Activated T-helper 1 cell treated with anti-CD3 and anti-CD28 coated beads, Interleukin-12 subunit alpha, Interleukin-12 subunit beta, Interleukin-2, Interleukin-4 antibody, amounts not matched to agents 30 ng/mL and 10 ng/mL and 1 ng/mL, durations not matched to agents 14 hours and 24 hours and 36 hours (primary cell): ENCODE measurements at regions not wholly inside any gene's neighbourhood (a gene's known extent, or its start where the extent isn't known, plus 50 kb on each side); places are given as distances from the start of the nearest gene placed in this dataset.
"Not testable (repeated sequence)": the region's sequence is repeated elsewhere in the genome, so short reads cannot be mapped to it uniquely, and the experiment has no call there.

Experiments used
- DNase-seq: peaks from one replicate; pipeline ENCODE4 v3.0.0; 2021; ENCODE audit warnings: low spot score
- H3K27ac Mint-ChIP-seq: one replicate; pipeline ENCODE4 v1.8.0; 2021; ENCODE audit warnings: mild to moderate bottlenecking, mixed read lengths
- H3K27me3 Mint-ChIP-seq: one replicate; pipeline ENCODE4 v1.8.0; 2022; ENCODE audit warnings: mild to moderate bottlenecking, moderate library complexity, mixed read lengths; ENCODE audit not compliant: insufficient read depth
- H3K36me3 Mint-ChIP-seq: one replicate; pipeline ENCODE4 v1.8.0; 2021; ENCODE audit warnings: low read depth, mixed read lengths
- H3K4me1 Mint-ChIP-seq: one replicate; pipeline ENCODE4 v1.8.0; 2021; ENCODE audit warnings: low read depth, mixed read lengths
- H3K4me3 Mint-ChIP-seq: one replicate; pipeline ENCODE4 v1.8.0; 2021; ENCODE audit warnings: mild to moderate bottlenecking, moderate library complexity, mixed read lengths
- H3K9me3 Mint-ChIP-seq: one replicate; pipeline ENCODE4 v1.8.0; 2021; ENCODE audit warnings: mixed read lengths
- intact Hi-C: fragments of 100-400 bp; cut with micrococcal nuclease; formaldehyde crosslinking; loops from one replicate; pipeline ENCODE4 v1.15.1; 2024

- Mint-ChIP-seq H3K27me3 (peaks cover 3% of the 10 kb centered on the region), H3K36me3 (no peaks in the 10 kb centered on the region), H3K4me3 (no peak overlapping the region), H3K9me3 (no peaks in the 10 kb centered on the region), H3K4me1 (no peaks in the 10 kb centered on the region), H3K27ac (no peak overlapping the region)
- no peak for DNase-seq
- intact Hi-C loops: no loop called here
These were observed 109.6 kb downstream of the ARRDC4 start for GRCh38 chr15:98070137-98070536.

- no peaks in the 10 kb centered on the region for H3K4me1 Mint-ChIP-seq
- H3K27ac Mint-ChIP-seq: no peak overlapping the region
- intact Hi-C loops: no loop called here
- H3K4me3 Mint-ChIP-seq: no peak overlapping the region
- H3K27me3 Mint-ChIP-seq: peaks cover 4% of the 10 kb centered on the region
- DNase-seq: no peak
- no peaks in the 10 kb centered on the region for H3K36me3 Mint-ChIP-seq
- H3K9me3 Mint-ChIP-seq: no peaks in the 10 kb centered on the region
These were observed 111.3 kb downstream of the ARRDC4 start for GRCh38 chr15:98071786-98072185.

GRCh38 chr15:98075441-98075840 is 114.9 kb downstream of the ARRDC4 start:
- H3K9me3 Mint-ChIP-seq: no peaks in the 10 kb centered on the region
- DNase-seq: no peak
- no peaks in the 10 kb centered on the region for H3K4me1 Mint-ChIP-seq
- peaks cover 4% of the 10 kb centered on the region for H3K27me3 Mint-ChIP-seq
- no peak overlapping the region for H3K4me3 Mint-ChIP-seq
- intact Hi-C loops: no loop called here
- H3K36me3 Mint-ChIP-seq: no peaks in the 10 kb centered on the region
- no peak overlapping the region for H3K27ac Mint-ChIP-seq

- Mint-ChIP-seq H3K4me1 (no peaks in the 10 kb centered on the region), H3K4me3 (no peak overlapping the region), H3K27me3 (peaks cover 4% of the 10 kb centered on the region), H3K9me3 (no peaks in the 10 kb centered on the region), H3K36me3 (no peaks in the 10 kb centered on the region), H3K27ac (no peak overlapping the region)
- no peak for DNase-seq
- intact Hi-C loops: no loop called here
These were observed 115.7 kb downstream of the ARRDC4 start for GRCh38 chr15:98076021-98076816.

GRCh38 chr15:98077186-98077585 is 116.7 kb downstream of the ARRDC4 start:
- Mint-ChIP-seq H3K27me3 (peaks cover 4% of the 10 kb centered on the region), H3K4me1 (no peaks in the 10 kb centered on the region), H3K4me3 (no peak overlapping the region), H3K27ac (no peak overlapping the region), H3K36me3 (no peaks in the 10 kb centered on the region), H3K9me3 (no peaks in the 10 kb centered on the region)
- intact Hi-C loops: no loop called here
- no peak for DNase-seq

- intact Hi-C loops: no loop called here
- Mint-ChIP-seq H3K27me3 (peaks cover 2% of the 10 kb centered on the region), H3K4me3 (no peak overlapping the region), H3K4me1 (no peaks in the 10 kb centered on the region), H3K36me3 (no peaks in the 10 kb centered on the region), H3K9me3 (no peaks in the 10 kb centered on the region), H3K27ac (no peak overlapping the region)
- DNase-seq: no peak
These were observed 120.3 kb downstream of the ARRDC4 start for GRCh38 chr15:98080791-98081190.

- H3K36me3 Mint-ChIP-seq: no peaks in the 10 kb centered on the region
- H3K9me3 Mint-ChIP-seq: no peaks in the 10 kb centered on the region
- H3K4me1 Mint-ChIP-seq: no peaks in the 10 kb centered on the region
- H3K27me3 Mint-ChIP-seq: no peaks in the 10 kb centered on the region
- H3K27ac Mint-ChIP-seq: no peak overlapping the region
- intact Hi-C loops: no loop called here
- no peak for DNase-seq
- H3K4me3 Mint-ChIP-seq: no peak overlapping the region
These were observed 122.9 kb downstream of the ARRDC4 start for GRCh38 chr15:98083203-98083910.

- DNase-seq: peak; percentile 2
- no peaks in the 10 kb centered on the region for H3K36me3 Mint-ChIP-seq
- no peak overlapping the region for H3K4me3 Mint-ChIP-seq
- no peak overlapping the region for H3K27ac Mint-ChIP-seq
- no peaks in the 10 kb centered on the region for H3K27me3 Mint-ChIP-seq
- no peaks in the 10 kb centered on the region for H3K4me1 Mint-ChIP-seq
- no peaks in the 10 kb centered on the region for H3K9me3 Mint-ChIP-seq
- intact Hi-C loops: loop anchor here (1.0 kb wide), 3 partner anchors 93 to 181 kb away; no protein-coding TSS in a partner anchor
These were observed 124.6 kb downstream of the ARRDC4 start for GRCh38 chr15:98085003-98085639.

GRCh38 chr15:98088307-98088945 is 127.9 kb downstream of the ARRDC4 start:
- H3K9me3 Mint-ChIP-seq, H3K4me3 Mint-ChIP-seq, H3K27ac Mint-ChIP-seq, H3K36me3 Mint-ChIP-seq, intact Hi-C loops, DNase-seq, H3K27me3 Mint-ChIP-seq, H3K4me1 Mint-ChIP-seq: not testable (repeated sequence)

GRCh38 chr15:98089352-98089751 is 128.8 kb downstream of the ARRDC4 start:
- H3K9me3 Mint-ChIP-seq, H3K36me3 Mint-ChIP-seq, H3K4me3 Mint-ChIP-seq, intact Hi-C loops, DNase-seq, H3K27ac Mint-ChIP-seq, H3K4me1 Mint-ChIP-seq, H3K27me3 Mint-ChIP-seq: not testable (repeated sequence)

GRCh38 chr15:98097986-98098385 is 137.5 kb downstream of the ARRDC4 start:
- H3K36me3 Mint-ChIP-seq, DNase-seq, H3K4me1 Mint-ChIP-seq, intact Hi-C loops, H3K4me3 Mint-ChIP-seq, H3K27me3 Mint-ChIP-seq, H3K9me3 Mint-ChIP-seq, H3K27ac Mint-ChIP-seq: not testable (repeated sequence)

GRCh38 chr15:98100606-98101005 is 140.1 kb downstream of the ARRDC4 start:
- H3K4me3 Mint-ChIP-seq, DNase-seq, H3K36me3 Mint-ChIP-seq, H3K27ac Mint-ChIP-seq, H3K4me1 Mint-ChIP-seq, intact Hi-C loops, H3K27me3 Mint-ChIP-seq, H3K9me3 Mint-ChIP-seq: not testable (repeated sequence)

GRCh38 chr15:98103570-98103969 is 143.1 kb downstream of the ARRDC4 start:
- H3K27me3 Mint-ChIP-seq: no peaks in the 10 kb centered on the region

More at GRCh38 chr15:98103570-98103969, 143.1 kb downstream of the ARRDC4 start:
- Mint-ChIP-seq H3K4me3 (no peak overlapping the region), H3K36me3 (no peaks in the 10 kb centered on the region), H3K27ac (no peak overlapping the region), H3K4me1 (no peaks in the 10 kb centered on the region), H3K9me3 (no peaks in the 10 kb centered on the region)
- intact Hi-C loops: no loop called here
- no peak for DNase-seq
